ENCODE measurements at regions not wholly inside any gene's neighbourhood (a gene's known extent, or its start where the extent isn't known, plus 50 kb on each side); places are given as distances from the start of the nearest gene placed in this dataset.
"Not testable (repeated sequence)": the region's sequence is repeated elsewhere in the genome, so short reads cannot be mapped to it uniquely, and the experiment has no call there.

DNA sequence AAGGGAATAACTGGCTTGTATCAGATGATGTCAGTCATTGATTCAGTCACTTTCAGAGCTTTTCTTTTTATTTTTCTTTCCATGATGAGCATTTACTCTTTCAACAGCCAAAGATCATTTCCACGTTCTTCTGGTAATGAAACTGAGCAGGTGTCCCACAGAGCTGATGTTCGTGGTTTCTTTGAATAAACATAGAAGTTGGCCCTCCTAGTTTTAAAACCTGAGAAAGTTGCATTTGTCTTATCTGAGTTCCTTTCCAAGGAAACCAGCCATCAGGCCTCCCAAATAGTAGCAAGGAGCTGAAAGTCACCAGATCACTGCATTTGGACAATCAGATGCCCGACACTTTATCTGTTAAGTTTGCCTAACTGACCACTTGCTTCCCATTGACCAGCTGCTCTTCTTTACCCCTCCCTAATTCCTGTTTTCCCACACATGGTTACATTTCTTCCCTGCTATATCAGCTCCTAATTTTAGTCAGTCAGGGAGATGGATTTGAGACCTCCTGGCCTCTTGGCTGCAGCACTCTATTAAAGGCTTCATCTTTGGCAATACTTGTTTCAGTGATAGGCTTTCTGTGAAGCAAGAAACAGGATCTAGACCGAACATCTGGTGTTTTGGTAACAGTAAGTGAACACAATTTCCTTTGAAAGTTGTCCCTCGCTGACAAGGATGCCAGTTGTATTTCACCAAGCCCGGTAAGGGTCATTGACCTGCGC lies 420.8 kb downstream of the CHSY3 start:
- DNase-seq, result no peak

DNA sequence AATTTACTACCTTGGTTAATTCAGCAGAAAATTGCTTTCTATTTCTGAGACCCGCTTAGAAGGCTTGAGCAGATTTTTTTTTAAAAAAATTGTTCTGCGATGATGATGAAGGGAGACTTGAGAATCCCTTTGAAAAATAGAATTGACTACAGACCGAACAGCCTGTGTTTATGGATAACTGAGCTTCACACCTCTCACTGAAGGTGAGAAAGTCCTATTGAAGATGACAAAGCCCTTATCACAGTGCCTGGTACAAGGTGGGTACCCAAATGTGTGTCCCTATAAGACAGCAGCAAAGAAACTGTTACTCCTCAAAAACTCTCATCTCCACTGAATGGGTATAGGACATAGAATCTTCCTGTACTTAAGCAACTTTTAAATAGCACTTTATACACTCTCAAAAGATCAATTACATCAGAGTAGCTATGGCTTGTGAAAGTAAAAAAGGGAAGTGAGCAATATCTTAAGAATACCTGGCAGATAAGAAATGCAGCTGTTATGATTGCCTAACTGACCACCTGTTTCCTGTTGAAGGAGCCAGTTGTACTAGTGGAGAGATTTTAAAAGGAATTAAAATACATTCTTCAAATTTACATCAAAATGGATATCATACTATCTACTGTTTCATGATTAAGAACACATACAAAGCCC lies 419.7 kb downstream of the CHSY3 start:
- no peak for DNase-seq

DNA sequence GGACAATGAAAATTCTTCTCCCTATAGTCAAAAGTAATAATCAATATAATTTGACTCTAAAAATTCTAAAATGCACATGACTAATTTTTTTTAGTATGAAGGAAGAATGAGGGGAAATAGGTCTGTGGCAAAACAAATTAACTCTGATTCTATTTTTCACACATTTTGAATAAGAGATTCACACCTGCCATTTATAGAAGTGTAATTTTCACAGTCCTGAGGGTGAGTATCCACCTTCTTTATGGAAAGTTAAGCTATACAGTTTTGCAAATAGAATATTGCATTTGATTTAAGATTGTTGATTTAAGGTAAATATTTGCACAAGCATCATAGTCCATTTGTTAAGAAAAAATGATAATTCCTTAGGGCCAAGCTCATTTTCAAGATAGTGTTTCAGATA lies 417.7 kb downstream of the CHSY3 start:
- no peak for DNase-seq

DNA sequence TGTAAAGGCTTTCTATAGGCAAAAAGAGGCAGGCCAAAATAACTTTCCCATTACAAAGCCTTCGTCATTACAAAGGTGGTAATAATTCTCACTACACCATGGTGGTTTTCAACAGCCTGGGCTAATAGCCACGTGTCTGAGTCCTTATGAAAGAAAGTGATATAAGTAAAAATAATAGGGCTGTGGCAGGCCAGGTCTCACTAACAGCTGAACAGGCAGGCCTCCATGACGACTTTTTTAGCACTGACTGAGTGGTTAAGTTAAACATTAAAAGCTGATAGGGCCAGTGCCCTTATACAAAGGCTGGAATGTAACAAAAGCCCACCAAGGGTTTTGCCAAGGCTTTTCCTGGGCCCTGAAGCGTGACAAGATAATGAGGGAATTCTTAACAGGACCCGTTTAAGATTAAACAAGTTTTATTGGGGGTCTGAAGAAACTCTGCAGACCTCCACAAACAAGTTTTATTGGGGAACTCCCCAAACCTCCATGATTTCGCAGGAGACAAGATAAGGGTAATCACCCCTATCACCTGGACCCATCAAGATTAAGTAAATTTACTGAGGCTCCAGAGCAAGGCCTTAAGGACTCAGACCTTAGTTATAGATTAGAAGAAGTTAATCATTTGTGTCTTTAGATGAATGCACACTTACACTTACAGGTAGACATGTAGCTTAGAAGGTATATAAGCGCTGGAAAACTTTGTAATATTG lies 412.9 kb downstream of the CHSY3 start:
- DNase-seq, result no peak

DNA sequence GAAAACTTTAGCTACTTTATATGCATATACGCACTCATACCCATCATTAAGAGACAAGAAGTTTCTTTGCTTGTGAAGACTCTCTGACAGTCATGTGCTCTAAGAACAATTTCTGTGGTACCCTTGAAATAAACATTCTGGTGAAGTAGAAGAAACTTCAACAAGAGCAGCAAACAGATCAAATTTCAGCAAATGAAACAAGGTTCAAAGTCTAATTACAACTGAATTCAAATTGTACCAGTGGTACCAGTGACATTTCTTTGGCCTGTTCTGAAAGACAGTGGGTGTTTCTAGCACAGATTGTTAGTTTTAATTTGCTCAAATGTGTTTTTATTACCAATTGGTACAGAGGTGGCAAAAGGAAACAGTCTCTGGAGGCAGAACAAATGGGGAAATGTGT lies 391.0 kb downstream of the CHSY3 start:
- DNase-seq, result no peak

DNA sequence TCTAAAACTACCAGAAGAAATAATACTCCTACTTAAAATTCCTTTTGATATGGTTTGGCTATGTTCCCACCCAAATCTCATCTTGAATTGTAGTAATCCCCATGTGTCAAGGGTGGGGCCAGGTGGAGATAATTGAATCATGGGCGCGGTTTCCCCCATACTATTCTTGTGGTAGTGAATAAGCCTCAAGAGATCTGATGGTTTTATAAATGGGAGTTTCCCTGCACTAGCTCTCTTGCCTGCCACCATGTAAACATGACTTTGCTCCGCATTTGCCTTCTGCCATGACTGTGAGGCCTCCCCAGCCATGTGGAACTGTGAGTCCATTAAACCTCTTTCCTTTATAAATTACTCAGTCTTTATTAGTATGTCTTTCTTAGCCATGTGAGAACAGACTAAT lies 390.5 kb downstream of the CHSY3 start:
- not testable (repeated sequence) for DNase-seq

DNA sequence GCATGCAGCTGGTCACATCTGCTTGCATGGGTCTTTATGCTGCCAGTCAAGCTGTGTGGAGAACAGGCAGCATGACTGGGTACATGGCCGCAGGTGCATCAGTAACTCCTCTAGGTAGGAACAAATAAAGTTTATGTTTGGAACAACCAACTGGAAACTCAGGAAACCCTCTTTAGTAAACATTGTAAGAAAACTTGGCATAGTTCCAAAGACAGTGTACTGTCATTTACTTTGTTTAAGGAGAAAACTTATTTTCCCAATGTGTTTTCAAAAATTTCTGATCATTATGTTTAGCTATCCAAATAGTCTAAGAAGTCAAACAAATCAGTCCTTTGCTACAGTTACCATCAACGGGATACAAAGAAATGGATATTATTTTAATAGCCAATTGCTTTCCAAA lies 386.0 kb downstream of the CHSY3 start:
- DNase-seq, result no peak

DNA sequence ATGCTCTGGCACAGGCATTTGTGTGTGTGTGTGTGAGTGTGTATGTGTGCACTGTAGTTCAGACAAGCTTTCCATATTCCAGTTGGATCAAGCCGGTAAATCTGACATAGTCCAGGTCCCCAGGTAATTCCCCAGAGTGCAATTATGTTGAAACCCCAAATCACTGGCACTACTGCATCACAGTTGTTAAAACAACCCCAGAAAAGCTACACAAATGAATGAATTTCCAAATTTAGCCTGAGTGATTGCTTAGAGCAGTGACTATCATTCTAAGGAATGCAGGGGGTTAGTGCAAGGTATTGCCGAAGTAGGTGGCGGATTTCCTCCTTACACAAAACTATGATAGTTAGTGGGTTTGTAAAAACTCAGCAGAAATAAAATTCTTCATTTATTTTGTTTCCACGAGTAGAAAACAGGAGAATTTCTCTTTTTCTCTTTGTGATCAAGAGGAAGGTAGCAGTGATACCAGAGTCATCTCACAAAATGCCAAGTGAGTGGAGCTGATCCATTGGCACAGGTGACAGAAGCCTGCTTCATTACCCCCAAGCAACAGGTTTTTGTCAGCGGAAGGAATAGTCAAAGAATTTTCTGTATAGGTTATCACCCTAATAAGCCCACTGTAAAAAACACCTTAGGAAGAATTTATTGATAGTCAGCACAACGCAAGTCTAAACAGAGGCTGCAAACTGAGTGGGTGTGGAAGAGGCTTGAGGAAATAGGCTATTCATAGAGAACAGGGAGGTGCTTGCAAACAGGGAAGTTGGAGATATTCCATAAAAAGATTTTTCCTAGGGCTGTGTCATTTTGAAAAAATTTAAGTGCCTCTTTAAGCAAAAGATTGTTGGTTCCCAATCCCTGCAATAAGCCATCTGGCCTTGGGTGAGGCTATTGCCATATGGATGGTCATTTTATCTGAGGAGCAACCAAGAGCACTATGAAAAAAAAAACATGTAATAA lies 385.1 kb downstream of the CHSY3 start:
- no peak for DNase-seq

DNA sequence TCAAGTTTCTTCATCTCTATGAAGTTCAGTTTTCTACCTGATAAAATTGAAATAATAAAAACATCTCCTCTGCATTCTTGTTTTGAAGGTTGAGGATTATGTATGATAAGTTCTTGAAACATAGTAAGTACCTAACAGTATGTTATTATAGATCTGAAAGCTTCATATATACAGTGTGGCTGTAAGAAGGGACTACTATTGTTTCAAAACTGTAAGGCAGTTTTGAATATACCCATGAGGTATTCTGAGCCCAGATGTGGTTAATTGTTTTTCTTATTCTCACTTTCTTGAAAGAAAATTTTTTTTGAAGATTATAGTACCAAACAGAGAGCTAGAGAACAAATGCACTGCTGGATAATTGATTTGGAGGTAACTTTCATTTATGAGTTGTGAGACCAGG lies 383.2 kb downstream of the CHSY3 start:
- no peak for DNase-seq

DNA sequence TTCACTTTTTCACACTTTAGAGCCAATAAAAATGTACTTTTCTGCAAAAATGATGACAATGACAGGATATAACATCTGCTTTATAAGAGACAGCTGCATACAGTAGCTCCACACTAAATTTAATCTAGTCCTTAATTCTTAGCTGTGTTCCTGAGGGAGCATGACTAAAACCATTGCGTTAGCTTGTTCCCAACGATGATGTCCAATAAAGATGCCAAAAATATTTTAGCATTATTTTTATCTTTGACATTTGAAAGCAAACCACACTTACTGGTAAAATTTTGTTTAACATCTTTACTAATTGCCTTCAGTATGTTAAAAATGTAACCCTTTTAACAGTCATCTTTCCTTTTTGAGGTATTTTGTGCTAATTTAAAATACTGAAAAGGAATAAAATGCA lies 382.7 kb downstream of the CHSY3 start:
- DNase-seq, result no peak

DNA sequence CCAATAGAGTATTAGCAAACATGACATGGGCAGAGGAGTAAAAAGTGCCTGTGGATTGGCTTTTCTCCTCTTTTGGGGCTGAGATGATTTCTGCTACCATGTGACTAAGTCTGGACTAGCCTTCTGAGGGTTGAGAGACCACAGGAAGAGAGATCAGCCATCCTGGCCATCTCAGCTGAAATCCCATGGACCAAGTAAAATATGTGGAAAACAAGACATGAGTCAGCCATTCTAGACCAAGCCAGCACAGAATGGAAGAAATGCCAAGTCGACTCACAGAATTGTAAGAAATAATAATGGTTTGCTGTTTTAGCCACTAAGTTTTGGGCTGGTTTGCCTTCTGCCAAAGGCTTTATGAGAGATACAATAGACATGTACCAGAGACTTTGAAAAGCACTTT lies 377.8 kb downstream of the CHSY3 start:
- DNase-seq, result no peak

DNA sequence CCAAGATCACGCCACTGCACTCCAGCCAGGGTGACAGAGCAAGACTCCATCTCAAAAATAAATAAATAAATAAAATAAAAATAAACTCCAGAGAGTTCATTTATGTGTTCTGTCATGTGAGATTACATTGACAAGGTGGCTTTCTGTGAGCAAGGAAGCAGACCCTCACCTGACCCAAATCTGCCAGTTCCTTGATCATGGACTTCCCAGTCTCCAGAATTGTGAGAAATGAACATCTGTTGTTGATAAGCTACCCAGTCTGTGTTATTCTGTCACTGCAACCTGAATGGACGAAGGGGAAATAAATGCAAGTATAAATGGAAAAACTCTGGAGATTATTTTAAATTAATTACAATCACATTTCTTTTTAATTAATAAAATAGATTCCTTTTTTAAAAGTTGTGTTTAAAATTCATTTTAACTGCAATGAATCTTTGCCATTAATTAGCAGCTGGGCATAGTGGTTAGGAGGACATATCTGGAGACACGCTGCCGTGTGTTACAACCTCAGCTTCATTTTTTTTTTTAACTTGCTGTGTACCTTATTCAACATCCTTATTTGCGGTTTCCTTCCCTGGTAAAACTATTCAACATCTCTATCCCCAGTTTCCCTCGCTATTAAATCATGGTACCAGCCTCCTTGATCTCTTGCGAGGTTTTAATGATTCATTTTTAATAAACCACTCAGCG lies 376.4 kb downstream of the CHSY3 start:
- DNase-seq, result no peak

DNA sequence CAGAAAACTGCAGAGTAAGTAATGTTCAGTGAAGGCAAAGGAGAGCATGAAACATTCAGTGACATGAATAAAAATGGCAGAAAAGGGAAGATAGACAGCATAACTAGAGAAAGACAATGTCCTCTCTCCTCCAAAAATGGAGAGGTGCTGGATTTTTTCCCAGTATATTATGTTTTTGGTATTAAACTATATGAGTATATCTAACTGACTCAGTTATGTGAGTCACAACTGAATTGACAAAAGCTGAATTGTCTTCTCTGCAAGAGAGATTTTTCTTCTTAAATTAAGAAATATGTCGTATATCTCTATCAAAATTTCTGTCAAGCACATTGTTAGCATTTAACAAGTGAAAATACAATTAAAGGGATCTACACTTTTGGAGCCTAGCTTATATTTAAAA lies 375.1 kb downstream of the CHSY3 start:
- DNase-seq, result no peak

DNA sequence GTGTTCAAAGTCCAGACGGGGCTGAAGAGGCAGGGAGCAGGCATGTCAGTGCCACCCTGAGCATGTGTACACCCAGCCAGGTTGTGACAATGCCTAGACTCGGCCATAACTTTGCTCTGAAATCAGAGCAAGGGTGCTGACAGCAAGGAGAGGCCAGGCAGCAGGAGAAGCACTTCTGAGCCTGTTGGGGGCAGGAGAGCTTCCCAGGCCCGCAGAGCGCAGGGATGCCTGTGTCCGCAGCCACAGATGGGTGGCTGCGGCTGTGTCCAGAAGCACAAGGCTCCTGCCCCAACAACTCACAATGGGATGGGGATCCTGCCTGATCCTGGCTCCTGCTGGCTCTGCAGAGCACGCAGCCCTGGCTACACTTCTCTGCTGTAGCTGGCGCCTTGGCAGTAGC lies 373.9 kb downstream of the CHSY3 start:
- DNase-seq, result no peak

DNA sequence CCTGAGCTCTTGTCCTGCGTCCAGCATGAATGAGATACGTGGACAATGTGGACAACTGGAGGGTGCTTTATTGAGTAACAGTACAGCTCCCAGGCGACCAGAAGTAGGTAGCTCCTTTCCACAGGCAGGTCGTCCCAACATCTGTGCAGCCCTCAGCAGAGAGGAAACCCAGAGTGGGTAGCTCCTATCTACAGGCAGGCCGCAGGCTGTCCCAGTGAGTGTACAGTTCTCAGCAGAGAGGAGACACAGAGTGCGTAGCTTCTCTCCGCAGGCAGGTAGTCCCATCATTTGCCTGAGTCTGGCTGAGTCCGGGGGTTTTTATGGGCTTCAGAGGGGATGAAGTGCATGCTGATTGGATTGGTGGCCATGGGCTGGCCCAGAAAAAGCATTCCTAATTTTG lies 373.3 kb downstream of the CHSY3 start:
- no peak for DNase-seq

DNA sequence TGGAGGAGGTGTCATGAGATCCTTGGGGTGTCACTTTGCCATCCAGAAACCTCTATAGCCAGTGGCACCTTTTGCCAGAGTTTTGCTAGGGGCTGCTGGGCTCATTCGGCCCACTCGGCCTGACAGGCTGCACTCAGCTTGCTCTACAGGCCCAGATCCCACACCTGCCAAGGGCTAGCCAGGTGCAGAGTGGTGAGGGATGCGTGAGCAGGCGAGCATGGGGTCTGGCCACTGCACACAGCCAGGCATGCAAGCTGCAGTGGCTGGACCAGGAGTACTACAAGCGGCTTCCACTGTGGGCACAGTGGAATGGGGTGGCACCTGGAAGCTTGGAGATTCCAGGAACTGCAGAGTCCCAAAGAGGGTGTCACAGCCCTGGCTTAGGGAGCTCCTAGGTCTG lies 372.7 kb downstream of the CHSY3 start:
- DNase-seq, result no peak

DNA sequence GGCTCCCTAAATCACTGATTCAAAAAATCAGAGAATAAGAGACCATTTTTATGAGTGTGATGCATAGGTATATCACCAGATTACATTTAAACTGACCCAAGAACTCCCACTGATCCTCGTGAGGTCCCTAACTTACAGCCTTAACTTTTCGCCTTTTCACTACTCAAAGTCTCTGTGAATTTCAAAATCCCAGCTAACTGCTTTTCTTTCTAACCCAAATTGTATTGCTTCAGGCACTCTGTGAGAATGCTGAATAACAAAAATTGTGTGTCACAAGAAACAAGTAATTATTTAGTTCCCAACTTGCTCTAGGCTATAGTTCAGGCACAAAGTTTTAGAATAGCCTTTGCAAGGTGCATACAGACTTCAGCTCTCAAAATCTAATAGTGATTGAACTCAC lies 368.6 kb downstream of the CHSY3 start:
- DNase-seq, result no peak

DNA sequence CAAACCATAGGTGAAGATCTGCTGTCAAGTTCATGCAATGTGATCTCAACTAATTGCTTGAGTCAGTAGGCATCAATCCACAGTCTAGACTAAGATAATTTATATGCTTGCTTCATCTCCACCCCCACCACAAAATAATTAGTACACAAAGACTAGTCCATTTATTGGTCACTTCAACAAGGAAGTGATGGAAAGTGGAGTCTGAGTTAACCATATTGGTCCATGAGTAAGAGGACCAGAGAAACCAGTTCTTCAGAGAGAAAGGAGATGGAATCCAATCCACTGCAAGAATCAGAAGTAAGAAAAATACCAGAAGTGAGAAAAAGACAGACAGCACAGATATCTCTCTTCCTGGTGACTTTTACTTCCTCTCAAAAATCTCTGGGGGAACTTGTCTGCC lies 366.5 kb downstream of the CHSY3 start:
- no peak for DNase-seq

DNA sequence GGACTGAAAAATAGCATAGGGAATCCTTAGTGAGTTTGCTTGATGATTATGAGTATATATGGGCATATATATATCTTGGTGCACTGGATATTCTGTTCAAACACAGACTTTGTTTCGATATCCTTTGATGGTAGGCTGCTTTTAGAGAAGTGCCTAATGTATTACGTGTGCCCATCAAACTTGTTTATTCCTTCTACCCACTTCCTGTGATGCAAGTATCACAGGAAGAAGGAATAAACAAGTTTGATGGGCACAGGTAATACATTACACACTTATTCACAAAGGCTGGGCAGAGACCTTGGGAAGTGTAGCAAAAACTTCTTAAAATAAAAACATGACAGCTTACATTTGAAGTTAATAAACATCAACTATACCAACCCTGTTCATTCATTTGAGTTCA lies 364.2 kb downstream of the CHSY3 start:
- no peak for DNase-seq

DNA sequence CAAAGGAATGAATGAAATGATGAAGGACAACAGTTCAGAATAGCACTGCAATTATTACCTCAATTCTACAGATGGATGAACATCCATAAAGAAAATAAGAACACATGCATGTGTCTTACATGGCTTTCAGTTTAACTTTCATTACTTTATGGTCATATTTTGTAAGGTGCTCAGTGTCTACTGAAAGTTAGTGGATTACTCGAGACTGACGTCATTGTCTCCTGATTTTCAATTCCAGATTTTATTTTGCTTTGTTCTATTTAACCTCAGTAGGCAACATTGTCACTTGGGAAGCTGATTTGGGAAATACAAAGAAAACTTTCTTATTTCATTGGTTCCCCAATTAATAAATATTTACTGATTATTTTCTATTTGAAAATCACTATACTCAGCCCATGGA lies 363.7 kb downstream of the CHSY3 start:
- no peak for DNase-seq

DNA sequence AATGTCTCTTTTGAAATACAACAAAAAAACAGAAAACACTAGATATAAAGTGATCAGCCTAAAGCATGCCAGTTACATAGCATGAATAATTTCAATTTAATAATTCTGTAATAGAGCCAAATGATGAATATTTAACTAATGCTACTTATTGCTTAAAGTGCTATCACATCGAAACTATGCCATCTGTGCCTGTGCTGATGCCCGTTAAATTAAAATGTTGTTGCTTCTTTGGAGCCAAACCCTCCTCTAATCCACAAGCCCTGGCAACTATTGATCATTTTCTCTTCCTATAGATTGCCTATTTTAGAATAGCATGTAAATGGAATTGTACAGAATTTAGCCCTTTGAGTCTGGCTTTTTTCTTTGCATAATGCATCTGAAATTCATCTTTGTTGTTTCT lies 356.2 kb downstream of the CHSY3 start:
- DNase-seq, result no peak

DNA sequence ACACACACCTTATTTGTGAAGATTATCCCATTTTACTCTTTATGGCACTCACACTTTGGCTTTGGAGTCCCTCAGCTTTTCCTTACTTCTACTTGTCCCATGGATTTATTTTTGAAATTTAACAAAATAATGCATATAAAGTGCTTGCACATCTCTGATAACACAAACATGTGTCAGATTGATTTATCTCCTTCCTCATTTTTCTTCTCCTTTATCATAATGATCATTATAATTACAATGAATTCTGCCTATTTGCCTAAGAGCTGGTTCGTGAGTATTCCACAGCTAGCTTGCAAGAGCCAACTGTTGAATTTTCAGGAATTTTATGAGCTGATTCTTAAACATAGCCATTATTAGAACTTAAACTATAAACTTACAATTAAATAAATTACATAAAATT lies 347.7 kb downstream of the CHSY3 start:
- DNase-seq, result no peak

Measured in skin of body (tissue), 1 donor.